Left renal cortex interstitium (tissue), 4 donors: ENCODE measurements at regions not wholly inside any gene's neighbourhood (a gene's known extent, or its start where the extent isn't known, plus 50 kb on each side); places are given as distances from the start of the nearest gene placed in this dataset.
"Not testable (repeated sequence)": the region's sequence is repeated elsewhere in the genome, so short reads cannot be mapped to it uniquely, and the experiment has no call there.

Source experiments
- DNase-seq, 4 donors: peaks; one replicate each; pipeline ENCODE4 v3.0.0-alpha.2; 2013; ENCODE audit warnings: low read depth in 4 of 4, low spot score in 2 of 4, missing footprints in 1 of 4

GRCh38 chr1:95733671-95734070, 499.7 kb downstream of the RWDD3 start:
- no peak for DNase-seq

- DNase-seq: no peak
Observed at GRCh38 chr1:95734560-95734959, 500.6 kb downstream of the RWDD3 start.

GRCh38 chr1:95742591-95743089, 508.6 kb downstream of the RWDD3 start:
- DNase-seq: no peak

- no peak for DNase-seq
Observed at GRCh38 chr1:95744731-95745130, 510.7 kb downstream of the RWDD3 start.

GRCh38 chr1:95752515-95753381, 518.7 kb downstream of the RWDD3 start:
- DNase-seq: no peak

GRCh38 chr1:95753382-95754016, 519.5 kb downstream of the RWDD3 start:
- DNase-seq: no peak

- DNase-seq: no peak
Observed at GRCh38 chr1:95754412-95754811, 520.4 kb downstream of the RWDD3 start.

GRCh38 chr1:95766036-95766435, 532.0 kb downstream of the RWDD3 start:
- DNase-seq: no peak

- no peak for DNase-seq
Observed at GRCh38 chr1:95770581-95770980, 536.6 kb downstream of the RWDD3 start.

GRCh38 chr1:95778217-95778616, 544.2 kb downstream of the RWDD3 start:
- no peak for DNase-seq

GRCh38 chr1:95780836-95781235, 546.8 kb downstream of the RWDD3 start:
- DNase-seq: no peak

GRCh38 chr1:95790136-95790535, 556.1 kb downstream of the RWDD3 start:
- no peak for DNase-seq

GRCh38 chr1:95793893-95794292, 559.9 kb downstream of the RWDD3 start:
- no peak for DNase-seq

GRCh38 chr1:95797761-95798160, 563.8 kb downstream of the RWDD3 start:
- DNase-seq: not testable (repeated sequence)

- DNase-seq: no peak
Observed at GRCh38 chr1:95806171-95806570, 572.2 kb downstream of the RWDD3 start.

GRCh38 chr1:95809391-95809790, 575.4 kb downstream of the RWDD3 start:
- no peak for DNase-seq

- no peak for DNase-seq
Observed at GRCh38 chr1:95815511-95815910, 581.5 kb downstream of the RWDD3 start.

- DNase-seq: no peak
Observed at GRCh38 chr1:95829556-95829955, 595.5 kb downstream of the RWDD3 start.

GRCh38 chr1:95832370-95832769, 598.4 kb downstream of the RWDD3 start:
- no peak for DNase-seq

GRCh38 chr1:95849439-95849838, 615.4 kb downstream of the RWDD3 start:
- no peak for DNase-seq

- DNase-seq: no peak
Observed at GRCh38 chr1:95850165-95850649, 616.2 kb downstream of the RWDD3 start.

GRCh38 chr1:95850763-95851162, 616.8 kb downstream of the RWDD3 start:
- DNase-seq: no peak
